ENCODE measurements at regions not wholly inside any gene's neighbourhood (a gene's known extent, or its start where the extent isn't known, plus 50 kb on each side); places are given as distances from the start of the nearest gene placed in this dataset.

DNA sequence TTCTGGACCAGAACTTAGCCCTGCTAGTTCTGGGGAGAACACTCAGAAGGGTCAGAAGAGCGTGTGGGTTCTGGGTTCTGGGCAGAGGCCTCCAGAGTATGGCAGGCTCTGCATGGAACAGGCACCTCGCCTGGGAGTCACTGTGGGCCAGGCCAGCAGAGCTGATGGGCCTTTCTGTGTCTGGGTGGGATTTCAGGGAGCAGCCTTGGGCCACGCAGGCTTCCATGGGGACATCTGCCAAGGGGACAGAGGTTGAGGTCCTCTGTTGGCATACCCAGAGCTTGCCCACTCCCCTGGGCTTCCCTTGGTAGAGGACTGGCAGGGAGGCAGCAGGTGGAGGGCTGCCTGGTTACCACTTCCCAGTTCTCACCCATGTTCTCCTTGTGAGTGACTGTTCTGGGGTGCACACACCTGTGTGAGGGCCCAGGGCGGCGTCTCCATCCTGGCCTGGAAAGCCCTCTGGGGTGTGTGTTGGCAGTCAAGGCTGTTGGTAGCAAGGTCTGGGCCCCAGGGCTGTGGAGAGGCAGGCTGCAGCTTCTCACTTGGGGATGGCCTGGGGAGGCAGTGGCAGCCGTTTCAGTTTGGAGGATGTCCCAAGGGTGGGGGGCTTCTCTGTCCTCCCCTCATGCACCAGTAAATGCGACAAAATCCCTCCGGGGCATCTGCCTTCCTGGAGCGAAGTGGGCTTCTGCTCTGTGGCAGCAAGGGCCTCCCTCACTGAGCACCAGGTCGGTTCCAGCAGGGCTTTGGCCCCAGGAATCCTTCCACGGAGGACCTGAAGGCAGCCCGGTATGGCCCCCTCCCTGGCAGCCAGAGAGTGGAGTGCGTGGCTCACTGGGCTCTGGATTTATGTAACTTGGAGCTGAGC lies 74.6 kb upstream of the HDAC4 start:
- no peak for DNase-seq

DNA sequence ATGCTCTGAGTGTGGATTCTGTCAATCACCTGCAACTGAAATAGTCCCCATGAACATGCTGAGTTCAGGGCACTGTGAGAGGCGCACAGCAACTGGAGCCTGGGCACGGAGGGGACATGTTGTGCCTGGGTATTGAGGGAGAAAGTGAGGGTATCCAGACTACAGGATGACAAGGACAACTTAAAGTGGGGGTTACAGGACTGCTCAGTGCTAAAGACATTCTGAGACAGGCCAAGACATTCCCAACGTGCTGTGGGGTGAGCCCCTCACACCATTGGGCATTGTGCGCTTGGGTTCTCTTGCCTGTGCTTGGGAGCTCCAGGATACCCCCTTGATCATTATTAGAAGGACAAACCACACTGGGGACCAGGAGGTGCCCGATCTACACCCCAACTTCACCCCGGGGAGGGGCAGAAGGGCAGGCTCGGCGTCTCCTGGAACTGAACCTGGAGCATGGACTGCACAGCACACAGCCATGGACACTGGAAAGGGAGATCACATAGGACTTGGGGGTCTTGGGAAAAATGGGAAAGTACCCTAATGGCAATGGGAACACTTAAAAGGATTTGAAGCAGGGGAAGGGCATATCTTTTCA lies 72.5 kb upstream of the HDAC4 start:
- DNase-seq = no peak

DNA sequence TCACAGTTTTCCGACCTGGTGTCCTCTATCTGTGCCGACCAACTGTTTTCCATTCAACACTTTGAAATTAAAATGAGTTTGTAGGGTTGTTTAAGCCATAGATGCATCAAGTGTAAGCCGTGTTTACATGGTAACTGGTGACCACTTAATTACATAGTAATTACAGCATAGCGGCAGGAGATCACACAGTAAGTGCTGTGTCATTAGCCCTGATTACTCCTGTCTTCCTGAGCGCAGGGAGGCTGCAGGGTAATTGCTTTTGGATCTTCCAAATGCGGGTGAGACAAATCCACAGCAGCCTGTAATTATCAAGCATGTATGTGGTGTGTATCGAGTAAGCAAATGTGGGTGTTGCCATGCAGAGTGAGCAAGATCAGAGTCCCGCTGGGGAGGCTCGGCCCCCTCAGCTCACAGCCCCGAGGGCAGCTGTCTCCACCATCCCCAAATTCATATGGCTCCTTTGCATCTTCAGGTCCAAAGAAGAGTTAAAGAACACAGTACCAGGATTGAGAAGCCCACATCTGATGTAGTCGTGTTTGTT lies 71.5 kb upstream of the HDAC4 start:
- no peak for DNase-seq

DNA sequence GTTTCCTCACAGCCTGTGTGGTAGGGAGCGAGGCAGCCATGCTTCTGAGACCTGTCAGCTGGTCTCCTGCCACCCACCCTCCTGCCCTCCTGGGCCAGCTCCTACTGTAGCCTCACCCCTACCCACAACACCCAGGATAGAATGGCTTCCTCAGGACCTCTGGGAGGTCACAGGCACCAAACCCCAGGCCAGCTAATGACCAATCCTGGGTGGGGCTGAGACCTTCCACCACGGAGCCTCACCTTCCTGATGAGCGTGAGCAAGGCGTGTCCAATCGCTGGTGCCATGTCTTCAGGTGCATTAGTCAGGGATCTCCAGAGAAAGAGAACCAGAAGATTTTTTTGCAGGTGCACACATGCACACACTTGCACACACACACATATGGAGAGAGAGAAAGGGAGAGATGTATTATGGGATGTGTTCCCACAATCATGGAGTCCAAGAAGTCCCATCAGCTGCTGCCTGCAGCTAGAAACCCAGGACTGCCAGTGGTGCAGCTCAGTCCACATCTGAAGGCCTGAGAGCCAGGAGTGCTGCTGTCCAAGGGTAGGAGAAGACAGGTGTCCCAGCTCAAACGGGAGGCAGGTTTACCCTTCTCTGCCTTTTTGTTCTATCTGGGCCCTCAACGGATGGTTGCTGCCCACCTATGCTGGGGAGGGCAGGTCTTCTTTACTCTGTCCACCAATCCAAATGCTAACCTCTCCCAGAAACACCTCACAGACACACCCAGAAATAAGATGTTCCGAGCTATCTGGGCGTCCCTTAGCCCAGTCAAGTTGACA lies 70.4 kb upstream of the HDAC4 start:
- DNase-seq = no peak

DNA sequence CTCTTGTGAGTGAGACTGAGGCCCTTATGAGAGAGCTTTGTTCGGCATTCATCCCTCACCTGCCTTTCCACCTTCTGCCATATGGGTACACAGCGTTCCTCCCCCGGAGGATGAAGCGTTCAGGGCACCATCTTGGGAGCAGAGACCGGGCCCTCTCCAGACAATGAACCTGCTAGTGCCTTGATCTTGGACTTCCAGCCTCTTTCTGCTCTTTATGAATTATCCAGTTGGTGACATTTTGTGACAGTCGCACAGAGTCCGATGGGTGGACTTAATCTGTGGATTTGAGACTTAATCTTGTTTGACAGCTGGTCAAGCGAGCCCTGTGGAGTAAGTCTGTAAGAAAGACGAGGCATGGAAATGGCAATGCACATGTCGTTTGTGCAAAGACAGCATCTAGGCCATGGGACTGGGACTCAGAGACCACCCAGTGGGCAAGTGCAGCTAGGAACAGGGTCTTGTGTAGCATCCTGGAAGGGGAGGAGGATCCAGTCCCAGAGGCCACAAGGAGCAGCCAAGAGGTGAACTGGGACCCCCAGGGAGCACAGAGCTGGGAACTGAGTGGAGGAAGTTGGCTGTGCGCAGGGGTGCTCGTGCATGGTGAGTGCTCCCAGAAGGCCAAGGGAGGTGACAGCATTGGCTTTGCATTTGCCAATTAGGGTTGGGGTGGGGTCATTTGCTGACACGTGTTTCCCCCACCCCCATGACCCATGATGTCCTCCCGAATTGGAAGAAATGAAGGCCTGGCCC lies 69.5 kb upstream of the HDAC4 start:
- DNase-seq = no peak

DNA sequence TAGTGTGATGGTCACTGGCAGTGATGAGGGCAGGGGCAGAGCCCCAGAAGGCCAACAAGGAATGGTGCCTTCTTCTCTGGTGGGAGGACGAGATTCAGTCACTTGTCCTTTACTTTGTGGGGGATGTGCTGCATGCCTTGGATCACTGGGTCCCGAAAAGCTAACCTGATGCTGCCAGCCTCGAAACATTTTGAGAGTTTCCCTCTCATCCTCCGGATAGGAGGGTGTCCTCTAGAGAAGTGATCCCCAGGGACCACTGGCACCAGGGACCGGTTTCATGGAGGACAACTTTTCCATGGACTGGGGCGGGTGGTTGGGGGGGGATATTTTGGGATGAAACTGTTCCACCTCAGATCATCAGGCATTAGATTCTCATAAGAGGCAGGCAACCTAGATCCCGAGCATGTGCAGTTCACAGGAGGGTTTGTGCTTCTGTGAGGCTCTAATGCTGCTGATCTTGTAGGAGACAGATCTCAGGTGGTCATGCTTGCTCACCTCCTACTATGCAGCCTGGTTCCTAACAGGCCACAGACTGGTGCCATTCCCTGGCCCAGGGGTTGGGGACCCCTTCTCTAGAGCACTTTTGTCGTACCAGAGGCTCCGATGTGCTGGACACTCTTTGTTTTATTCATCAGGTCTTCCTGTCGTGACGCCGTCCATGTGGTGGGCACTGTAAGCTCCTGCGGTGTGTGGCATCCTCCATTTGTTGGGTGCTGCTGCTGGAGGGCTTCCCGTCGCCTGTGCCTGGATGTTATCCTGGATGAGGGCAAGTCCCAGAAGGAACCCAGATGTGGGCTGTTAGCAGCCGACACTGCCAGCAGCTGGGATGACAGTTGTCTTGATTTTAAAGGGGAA lies 68.5 kb upstream of the HDAC4 start:
- no peak for DNase-seq

DNA sequence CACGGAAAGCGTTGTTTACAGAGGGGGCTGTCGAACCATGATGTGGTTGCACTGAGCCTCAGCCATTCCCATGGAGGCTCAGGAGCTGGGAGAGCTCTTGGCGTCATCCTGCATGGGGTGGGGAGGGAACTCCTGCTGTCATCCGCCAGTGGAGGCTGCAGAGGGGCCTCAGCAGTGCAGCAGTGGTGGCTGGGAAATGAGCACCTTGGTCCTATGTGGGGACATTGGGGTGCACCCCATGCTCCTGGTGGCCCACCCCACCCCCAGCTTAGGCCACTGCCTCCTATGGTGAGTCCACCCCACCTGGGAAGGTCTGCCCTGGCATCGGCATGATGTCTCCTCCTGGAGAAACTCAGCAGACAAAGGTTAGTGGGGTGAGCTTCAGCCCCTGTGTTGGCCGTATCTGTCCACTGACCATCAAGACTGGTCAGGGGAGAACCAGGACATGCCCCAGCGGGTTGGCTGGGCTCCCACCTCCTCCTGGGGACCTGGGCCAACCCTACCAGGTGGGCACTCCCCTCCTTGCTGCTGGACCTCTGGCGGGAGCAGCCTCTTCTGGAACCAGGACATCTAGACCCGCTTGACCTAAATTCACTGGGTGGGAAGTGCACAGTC lies 67.8 kb upstream of the HDAC4 start:
- DNase-seq = no peak

DNA sequence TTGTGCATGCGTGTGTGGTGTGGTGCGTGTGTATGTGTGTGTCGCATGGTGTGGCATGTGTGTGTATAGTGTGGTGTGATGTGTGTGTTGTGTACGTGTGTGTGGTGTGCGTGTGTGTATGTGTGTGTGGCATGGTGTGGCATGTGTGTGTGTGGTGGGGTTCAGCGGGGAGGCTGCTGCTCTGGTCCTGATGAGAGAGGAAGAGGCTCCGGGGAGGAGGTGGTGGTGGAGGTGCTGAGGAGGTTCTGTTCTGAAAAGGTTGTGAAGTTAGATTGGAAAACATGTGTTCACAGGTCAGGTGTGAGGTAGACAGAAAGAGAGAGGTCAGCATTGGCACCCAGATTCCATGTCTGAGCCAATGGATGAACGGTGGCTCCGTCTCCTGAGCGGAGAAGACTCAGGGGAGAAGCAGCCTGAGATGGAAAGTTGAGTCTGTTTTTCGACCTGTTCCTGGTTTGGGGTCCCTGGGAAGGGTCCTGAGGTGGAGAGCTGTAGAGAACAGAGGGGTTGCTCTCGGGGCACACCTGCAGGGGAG lies 67.2 kb upstream of the HDAC4 start:
- DNase-seq = no peak

DNA sequence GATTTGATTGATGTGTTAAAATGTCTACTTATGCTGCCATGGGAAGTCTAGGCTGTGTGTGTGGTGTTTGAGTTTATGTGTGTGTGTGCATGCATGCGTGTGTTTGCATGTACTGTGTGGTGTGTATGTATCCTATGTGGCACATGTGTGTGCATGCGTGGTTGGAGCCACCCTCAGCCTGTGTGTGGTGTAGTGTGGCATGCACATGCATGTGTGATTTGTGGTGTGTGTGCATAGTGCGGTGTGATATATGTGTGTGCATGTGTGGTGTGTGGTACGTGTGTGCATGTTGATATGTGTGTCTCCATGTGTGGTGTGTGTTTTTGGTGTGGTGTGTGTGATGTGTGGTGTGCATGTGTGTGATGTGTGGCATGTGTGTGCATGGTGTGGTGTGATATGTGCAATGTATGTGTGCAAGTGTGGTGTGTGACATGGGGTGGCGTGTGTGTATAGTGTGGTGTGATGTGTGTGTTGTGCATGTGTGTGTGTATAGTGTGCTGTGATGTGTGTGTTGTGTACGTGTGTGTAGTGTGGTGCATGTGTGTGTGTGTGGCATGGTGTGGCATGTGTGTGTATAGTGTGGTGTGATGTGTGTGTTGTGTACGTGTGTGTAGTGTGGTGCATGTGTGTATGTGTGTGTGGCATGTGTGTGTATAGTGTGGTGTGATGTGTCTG lies 66.6 kb upstream of the HDAC4 start:
- no peak for DNase-seq

DNA sequence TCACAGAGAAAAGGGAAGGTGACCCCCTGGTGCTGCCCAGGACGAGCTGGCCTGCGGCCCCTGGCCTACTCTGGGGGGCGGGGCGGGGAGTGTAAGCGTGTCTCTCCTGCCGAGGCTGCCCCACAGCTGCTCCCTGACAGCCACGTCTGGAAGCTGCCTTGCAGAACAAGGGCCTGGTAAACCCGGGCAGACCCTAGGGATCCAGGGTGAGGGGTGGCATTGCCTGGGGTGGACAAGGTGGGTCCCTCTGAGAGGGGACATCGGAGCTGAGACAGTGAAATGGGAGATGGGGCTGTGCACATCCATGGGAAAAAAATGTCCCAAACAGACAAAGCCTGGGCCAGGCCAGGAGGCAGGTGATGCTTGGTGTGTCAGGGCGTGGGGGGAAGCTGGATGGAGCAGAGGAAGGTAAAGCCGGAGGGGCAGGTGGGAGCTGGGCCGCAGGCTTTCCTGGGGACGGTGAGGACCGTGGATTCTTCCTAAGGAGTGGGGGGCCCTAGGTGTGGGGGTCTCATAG lies 66.0 kb upstream of the HDAC4 start:
- DNase-seq = no peak

DNA sequence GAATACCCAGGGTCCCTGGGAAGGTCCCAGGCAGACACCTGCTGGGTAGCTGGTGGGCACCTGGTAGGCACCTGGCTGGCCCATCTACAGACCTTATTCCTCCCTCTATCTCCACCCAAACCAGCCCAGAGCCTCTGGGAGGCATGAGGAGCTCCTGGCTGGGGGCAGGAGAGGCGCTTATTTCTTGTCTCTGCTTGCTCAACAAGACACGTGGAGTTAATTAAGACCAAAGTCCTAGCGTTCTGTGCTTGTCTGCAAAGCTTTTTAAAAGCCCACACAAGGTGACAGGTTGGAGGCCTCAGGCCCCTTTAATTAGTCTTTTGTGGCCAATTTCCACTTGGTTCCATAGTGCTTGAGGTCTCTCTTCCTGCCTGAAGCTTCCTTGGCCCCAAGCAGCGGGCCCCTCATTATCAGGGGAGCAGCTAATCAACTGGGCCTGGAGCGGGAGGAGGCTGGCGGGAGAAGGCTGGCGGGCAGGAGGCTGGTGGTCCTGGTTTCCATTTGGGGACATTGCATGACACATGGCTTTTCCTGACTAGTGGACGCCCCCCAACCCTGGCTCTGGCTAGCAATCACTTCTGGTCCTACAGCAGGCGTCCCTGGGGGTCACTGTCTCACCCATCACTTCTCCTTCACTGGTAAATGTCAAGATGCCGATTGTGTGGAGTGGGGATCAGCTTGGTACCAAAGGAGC lies 65.4 kb upstream of the HDAC4 start:
- DNase-seq = no peak

DNA sequence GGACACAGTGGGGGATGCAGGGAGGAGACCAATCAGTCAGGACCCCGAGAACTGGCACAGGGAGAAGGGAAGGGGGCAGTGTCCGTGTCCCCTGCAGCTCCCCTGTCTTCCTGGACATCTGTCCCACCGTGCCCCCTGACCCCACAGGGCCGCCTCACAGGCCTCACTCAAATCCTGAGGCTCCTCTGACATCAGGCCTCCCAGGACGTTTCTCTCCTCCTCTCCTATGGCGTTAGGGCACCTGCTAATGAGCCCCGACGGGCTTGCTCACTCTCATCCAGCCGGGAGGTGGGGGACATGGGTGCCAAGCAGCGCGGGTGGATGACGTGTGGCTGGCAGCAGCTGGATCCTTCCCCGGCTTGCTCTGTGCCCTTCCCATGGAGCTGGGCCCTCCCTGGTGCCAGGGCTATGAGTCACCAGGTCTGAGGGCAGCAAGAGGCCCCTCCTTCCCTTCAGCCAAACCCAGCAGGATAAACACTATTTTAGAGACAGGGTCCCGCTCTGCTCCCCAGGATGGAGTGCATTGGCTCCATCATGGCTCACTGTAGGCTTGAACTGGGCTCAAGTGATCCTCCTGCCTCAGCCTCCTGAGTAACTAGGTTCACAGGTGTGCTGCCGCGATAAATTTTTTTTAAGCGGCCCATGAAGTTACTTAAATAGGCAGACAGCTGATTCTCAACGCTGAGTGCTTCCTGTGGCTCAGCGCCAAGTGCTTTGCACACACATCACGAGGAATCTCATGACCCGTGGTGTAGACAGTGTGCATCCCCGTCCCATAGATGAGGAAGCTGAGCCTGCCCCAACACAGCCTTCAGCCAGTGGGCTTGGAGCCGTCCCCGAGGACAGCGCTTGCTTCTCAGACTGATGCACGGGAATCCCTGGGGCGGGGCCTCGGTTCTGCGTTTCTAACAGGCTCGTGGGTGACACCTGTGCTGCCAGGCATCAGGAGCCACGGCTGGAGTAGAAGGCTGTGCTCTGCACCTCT lies 64.5 kb upstream of the HDAC4 start:
- no peak for DNase-seq

DNA sequence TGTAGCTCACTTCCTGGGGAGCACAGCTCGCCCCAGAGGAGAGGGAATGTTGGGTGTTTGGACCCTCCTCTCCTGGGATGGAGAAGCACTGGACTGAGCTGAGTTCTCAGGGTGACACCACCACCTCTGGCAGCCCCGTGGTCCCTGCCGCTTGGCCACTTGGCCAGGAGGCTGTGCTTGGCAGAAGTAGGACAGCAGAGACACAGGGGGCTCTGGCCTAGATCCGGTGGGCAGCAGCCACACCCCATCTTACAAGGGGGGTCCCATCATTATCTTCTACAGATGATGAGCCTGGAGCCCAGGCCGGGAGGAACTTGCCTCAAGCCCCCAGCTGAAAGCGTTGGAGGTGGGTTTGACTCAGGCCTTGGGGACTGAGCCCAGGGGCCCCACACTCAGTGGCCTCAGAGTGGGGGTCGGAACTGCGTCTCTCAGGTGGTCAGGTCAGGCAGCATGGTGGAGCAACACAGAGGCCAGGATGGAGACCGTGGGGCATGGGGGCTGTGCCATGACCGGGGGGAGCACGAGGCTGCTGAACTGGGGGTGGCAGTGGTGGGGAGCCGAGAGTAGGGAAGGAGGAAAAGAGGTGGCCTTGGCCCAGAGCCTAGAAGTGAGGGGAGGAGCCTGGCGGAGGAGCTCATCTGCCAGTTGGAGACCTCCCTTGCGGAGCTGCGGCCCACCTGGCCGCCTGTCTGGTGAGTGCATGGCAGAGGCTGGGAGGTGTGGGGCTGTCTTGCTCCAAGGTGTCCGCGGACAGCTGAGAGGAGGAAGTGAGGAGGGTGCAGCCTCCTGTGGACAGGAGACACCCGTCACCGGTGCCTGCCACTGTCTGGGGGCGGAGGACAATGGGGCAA lies 63.6 kb upstream of the HDAC4 start:
- DNase-seq = no peak

DNA sequence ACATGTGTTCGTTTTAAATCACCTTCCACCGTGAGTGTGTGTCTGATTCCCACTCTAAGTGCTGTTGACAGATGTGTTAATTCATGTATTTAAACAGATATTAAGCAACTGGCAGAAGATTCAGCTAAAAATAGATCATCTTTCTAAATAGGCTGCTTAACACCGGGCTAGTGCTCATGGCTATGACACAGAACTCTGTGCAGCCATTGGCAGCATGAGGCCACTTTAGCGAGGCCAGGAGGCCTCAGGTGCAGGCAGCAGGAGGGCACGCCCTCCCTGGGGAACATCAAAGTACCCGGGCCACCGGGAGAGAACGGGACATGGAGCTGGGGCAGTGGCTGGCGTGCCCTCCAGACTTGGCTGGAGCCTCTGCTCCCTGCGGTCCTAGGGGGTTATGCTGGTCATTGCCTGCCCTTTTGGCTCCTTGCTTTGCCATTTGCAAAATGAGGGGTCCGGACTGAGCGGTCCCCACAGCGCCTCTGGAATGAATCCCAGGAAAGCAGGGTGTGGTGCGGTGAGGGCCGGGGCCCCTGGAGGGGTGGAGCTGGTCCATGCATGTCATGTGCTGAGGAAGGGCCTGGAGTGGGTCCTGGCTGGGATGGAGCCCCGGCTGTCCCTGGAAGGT lies 62.8 kb upstream of the HDAC4 start:
- no peak for DNase-seq

DNA sequence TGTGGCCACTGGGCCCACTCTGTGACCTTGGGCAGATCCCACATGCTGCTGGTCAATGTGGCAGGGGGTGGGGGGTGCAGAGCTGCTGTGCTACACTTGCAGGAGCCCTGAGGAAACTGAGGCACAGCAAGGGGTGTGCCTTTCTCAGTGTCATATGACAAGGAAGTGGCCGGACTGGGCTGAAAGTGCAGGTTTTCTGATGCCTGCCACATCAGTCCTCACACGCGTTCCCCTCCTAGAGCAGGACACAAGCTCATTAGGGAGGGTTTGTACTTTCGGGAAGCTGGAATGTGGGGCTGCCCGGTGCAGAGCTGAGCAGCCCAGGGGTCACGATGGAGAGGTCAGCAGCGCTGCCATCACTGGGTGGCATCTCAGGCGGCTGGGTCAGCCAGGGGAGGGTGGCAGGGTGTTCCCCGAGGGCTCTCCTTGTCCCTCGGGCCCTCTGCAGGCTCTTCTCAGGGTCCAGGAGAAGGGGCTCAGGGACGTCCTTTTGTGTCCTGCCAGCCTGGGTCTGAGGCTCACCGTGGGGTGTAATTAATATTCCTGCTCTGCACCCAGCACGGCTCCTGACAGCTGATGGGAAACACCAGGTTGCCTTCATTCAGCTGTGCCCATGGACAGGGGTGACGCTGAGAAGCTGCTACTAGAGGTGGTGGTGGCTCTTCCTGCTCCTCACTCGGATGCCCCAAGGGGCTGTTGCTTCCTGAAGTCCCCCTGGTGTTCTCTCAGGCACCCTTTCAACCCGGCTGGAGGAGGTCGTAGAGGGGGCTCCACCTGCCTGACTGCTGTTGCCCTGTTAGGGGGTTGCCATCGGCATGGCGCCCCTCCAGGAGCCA lies 62.1 kb upstream of the HDAC4 start:
- DNase-seq = no peak

DNA sequence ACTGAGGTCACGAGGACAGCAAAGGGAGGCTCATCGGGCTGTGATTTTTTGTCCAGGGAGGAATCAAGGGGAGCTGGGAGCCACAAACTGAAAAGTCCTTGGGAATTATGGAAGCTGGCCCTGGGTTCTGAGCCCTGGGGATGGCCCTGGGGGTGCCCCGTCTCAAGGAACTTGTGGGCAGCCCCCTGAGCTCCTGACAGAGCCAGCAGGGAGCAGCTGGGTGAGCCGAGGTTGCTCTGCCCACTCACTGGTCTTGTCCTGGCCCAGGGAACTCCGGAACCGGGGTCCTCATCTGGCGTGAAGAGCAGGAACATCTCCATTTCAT lies 61.3 kb upstream of the HDAC4 start:
- no peak for DNase-seq
